Esophagus muscularis mucosa (tissue), 4 donors: ENCODE measurements at regions not wholly inside any gene's neighbourhood (a gene's known extent, or its start where the extent isn't known, plus 50 kb on each side); places are given as distances from the start of the nearest gene placed in this dataset.

Experiments used
- CTCF ChIP-seq, 3 experiments: fragments of 200-600 bp in 2 of 3; fragments of 450-650 bp in 1 of 3; sonication (generic) in 2 of 3; IDR thresholded peaks; one replicate each; pipeline ENCODE4 v1.5.1; 2017 to 2019; ENCODE audit warnings: antibody characterized with exemption in 3 of 3, mild to moderate bottlenecking in 2 of 3, moderate library complexity in 1 of 3
- EP300 ChIP-seq: sonication (generic); formaldehyde crosslinking; IDR thresholded peaks from one replicate; pipeline ENCODE4 v1.6.1; 2017; ENCODE audit warnings: antibody characterized with exemption
- POLR2A ChIP-seq: fragments of 450-650 bp; IDR thresholded peaks from one replicate; pipeline ENCODE4 v1.6.1; 2017; ENCODE audit warnings: antibody characterized with exemption, moderate library complexity, mild to moderate bottlenecking, low read depth
- POLR2AphosphoS5 ChIP-seq, 2 donors: sonication (generic); formaldehyde crosslinking; IDR thresholded peaks; one replicate each; pipeline ENCODE4 v1.6.1; 2017; ENCODE audit warnings: antibody characterized with exemption in 2 of 2

DNA sequence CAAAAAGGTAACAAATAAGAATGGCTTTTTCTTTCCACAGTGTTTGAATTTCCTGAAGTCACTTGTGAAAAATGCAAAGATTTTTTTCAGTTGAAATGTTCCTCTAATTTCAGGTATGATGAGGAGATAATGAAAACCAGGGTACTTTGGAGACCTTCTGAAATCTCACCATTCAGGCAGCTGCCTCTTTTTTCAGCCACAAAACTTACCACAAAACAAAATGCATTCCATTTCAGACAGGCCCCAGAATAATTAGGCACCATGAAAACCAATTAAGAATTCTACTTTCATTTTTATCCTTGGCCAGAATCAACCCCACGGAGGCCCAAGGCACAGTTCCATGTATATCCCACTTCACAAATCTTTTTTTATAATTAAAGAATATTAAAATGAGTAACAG, 880.3 kb upstream of the ACVR2A start:
- TF ChIP-seq CTCF (IDR thresholded peaks at IDR 0.05) (no peak), POLR2A (no peak), POLR2AphosphoS5 (IDR thresholded peaks at IDR 0.05) (no peak), EP300 (no peak)
